GM18858 (cell line): ENCODE measurements at regions not wholly inside any gene's neighbourhood (a gene's known extent, or its start where the extent isn't known, plus 50 kb on each side); places are given as distances from the start of the nearest gene placed in this dataset.
A peak's percentile ranks its signal among the peaks of the same experiment; 100 is the strongest.
"Not testable (repeated sequence)": the region's sequence is repeated elsewhere in the genome, so short reads cannot be mapped to it uniquely, and the experiment has no call there.

Experiments used
- ATAC-seq: cut with Tn5 transposase; IDR thresholded peaks from one replicate; pipeline ENCODE4 v1.9.1; 2021; ENCODE audit not compliant: unreplicated experiment

GRCh38 chr18:10604182-10604581 lies 78.4 kb downstream of the NAPG start:
- no peak for ATAC-seq

- peak; percentile 40 for ATAC-seq
Measured at GRCh38 chr18:10606881-10607280, 81.1 kb downstream of the NAPG start.

- not testable (repeated sequence) for ATAC-seq
Measured at GRCh38 chr18:10607332-10608248, 81.8 kb downstream of the NAPG start.

- ATAC-seq: not testable (repeated sequence)
Measured at GRCh38 chr18:10608450-10608849, 82.6 kb downstream of the NAPG start.

- ATAC-seq: not testable (repeated sequence)
Measured at GRCh38 chr18:10609046-10609445, 83.2 kb downstream of the NAPG start.

- ATAC-seq: not testable (repeated sequence)
Measured at GRCh38 chr18:10613226-10613625, 87.4 kb downstream of the NAPG start.

- not testable (repeated sequence) for ATAC-seq
Measured at GRCh38 chr18:10616714-10617113, 90.9 kb downstream of the NAPG start.

GRCh38 chr18:10618797-10619196 lies 93.0 kb downstream of the NAPG start:
- ATAC-seq: not testable (repeated sequence)

GRCh38 chr18:10619280-10619679 lies 93.5 kb downstream of the NAPG start:
- not testable (repeated sequence) for ATAC-seq

GRCh38 chr18:10619833-10620232 lies 94.0 kb downstream of the NAPG start:
- not testable (repeated sequence) for ATAC-seq
